Erythroblast (primary cell): ENCODE measurements at regions not wholly inside any gene's neighbourhood (a gene's known extent, or its start where the extent isn't known, plus 50 kb on each side); places are given as distances from the start of the nearest gene placed in this dataset.

Experiments
- GATA1 ChIP-seq: IDR thresholded peaks from 2 replicates; pipeline ENCODE4 v1.6.1; 2011; ENCODE audit warnings: low read depth, mild to moderate bottlenecking, control low read depth, low read length, moderate library complexity
- POLR2A ChIP-seq: IDR thresholded peaks from 2 replicates; pipeline ENCODE4 v1.6.1; 2011; ENCODE audit warnings: mild to moderate bottlenecking, low read length

DNA sequence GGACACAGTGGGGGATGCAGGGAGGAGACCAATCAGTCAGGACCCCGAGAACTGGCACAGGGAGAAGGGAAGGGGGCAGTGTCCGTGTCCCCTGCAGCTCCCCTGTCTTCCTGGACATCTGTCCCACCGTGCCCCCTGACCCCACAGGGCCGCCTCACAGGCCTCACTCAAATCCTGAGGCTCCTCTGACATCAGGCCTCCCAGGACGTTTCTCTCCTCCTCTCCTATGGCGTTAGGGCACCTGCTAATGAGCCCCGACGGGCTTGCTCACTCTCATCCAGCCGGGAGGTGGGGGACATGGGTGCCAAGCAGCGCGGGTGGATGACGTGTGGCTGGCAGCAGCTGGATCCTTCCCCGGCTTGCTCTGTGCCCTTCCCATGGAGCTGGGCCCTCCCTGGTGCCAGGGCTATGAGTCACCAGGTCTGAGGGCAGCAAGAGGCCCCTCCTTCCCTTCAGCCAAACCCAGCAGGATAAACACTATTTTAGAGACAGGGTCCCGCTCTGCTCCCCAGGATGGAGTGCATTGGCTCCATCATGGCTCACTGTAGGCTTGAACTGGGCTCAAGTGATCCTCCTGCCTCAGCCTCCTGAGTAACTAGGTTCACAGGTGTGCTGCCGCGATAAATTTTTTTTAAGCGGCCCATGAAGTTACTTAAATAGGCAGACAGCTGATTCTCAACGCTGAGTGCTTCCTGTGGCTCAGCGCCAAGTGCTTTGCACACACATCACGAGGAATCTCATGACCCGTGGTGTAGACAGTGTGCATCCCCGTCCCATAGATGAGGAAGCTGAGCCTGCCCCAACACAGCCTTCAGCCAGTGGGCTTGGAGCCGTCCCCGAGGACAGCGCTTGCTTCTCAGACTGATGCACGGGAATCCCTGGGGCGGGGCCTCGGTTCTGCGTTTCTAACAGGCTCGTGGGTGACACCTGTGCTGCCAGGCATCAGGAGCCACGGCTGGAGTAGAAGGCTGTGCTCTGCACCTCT lies 64.5 kb upstream of the HDAC4 start:
- TF ChIP-seq POLR2A: no peak
- TF ChIP-seq GATA1: no peak
